Panc1 (cell line): ENCODE measurements at regions not wholly inside any gene's neighbourhood (a gene's known extent, or its start where the extent isn't known, plus 50 kb on each side); places are given as distances from the start of the nearest gene placed in this dataset.

Experiments
- ATAC-seq: fragments of 200-7000 bp; cut with Tn5 transposase; 2 replicates; pipeline ENCODE4 v1.9.1; 2020; ENCODE audit warnings: mild to moderate bottlenecking, moderate library complexity
- BruUV-seq: library from RNA; stranded (reverse); fragments of 400-500 nt; replicated peaks from 2 replicates; lab custom pipeline; 2021; lab: Mats Ljungman, UMichigan
- CTCF ChIA-PET: fragments of 300-600 bp; sonication (Branson Sonifier 250); formaldehyde crosslinking; loops from one replicate; lab custom pipeline; 2022; ENCODE audit warnings: antibody characterized with exemption; lab: Charles Lee
- POLR2A ChIA-PET: fragments of 300-600 bp; sonication (Branson Sonifier 250); formaldehyde crosslinking; loops from one replicate; lab custom pipeline; 2022; ENCODE audit warnings: antibody characterized with exemption; lab: Charles Lee
- DNase-seq: peaks from one replicate; pipeline ENCODE4 v3.0.0-alpha.2; 2010; ENCODE audit warnings: low read depth, low spot score
- H3K27ac ChIP-seq: 2 replicates; pipeline ENCODE4 v1.5.1; 2011; ENCODE audit warnings: mild to moderate bottlenecking, low read length, inconsistent platforms
- H3K27me3 ChIP-seq: fragments of 200-500 bp; sonication (Bioruptor generic); 2 replicates; pipeline ENCODE4 v1.6.0; 2014; ENCODE audit warnings: low read length, inconsistent platforms; ENCODE audit not compliant: control insufficient read depth, insufficient read depth
- H3K36me3 ChIP-seq: fragments of 200-500 bp; sonication (Bioruptor generic); 2 replicates; pipeline ENCODE4 v1.5.1; 2014; ENCODE audit warnings: inconsistent platforms, mild to moderate bottlenecking, low read length, moderate library complexity; ENCODE audit not compliant: control insufficient read depth, insufficient read depth
- H3K4me1 ChIP-seq: 2 replicates; pipeline ENCODE4 v1.5.1; 2011; ENCODE audit warnings: inconsistent platforms, mild to moderate bottlenecking, low read length, moderate library complexity; ENCODE audit not compliant: control insufficient read depth, insufficient read depth
- H3K4me3 ChIP-seq, 2 experiments: 2 replicates each; pipeline ENCODE4 v1.5.1; 2011 to 2012; ENCODE audit warnings: low read depth in 2 of 2, low read length in 2 of 2, mild to moderate bottlenecking in 2 of 2, inconsistent platforms in 1 of 2, moderate library complexity in 1 of 2
- H3K9me3 ChIP-seq: fragments of 200-500 bp; sonication (Bioruptor generic); 2 replicates; pipeline ENCODE4 v1.5.1; 2014; ENCODE audit warnings: low read depth, mild to moderate bottlenecking, inconsistent platforms, low read length, moderate library complexity; ENCODE audit not compliant: control insufficient read depth, insufficient read depth
- POLR2AphosphoS5 ChIP-seq: IDR thresholded peaks from 2 replicates; pipeline ENCODE4 v1.6.1; 2012; ENCODE audit warnings: mild to moderate bottlenecking, low read depth, low read length, moderate library complexity
- SIN3A ChIP-seq: IDR thresholded peaks from 2 replicates; pipeline ENCODE4 v1.6.1; 2012; ENCODE audit warnings: low read depth, mild to moderate bottlenecking, low read length, moderate library complexity, borderline replicate concordance; ENCODE audit not compliant: insufficient read depth
- TCF7L2 ChIP-seq: IDR thresholded peaks from 2 replicates; pipeline ENCODE4 v1.6.1; 2011; ENCODE audit warnings: mild to moderate bottlenecking, low read depth, low read length, inconsistent platforms
- in situ Hi-C: cut with HindIII; loops from 2 replicates; pipeline ENCODE4 v1.10.0; 2016; ENCODE audit warnings: low sequenced_read_pairs, low pct_unique_long_range_greater_than_20kb
- intact Hi-C: fragments of 100-400 bp; cut with micrococcal nuclease; formaldehyde crosslinking; loops from one replicate; pipeline ENCODE4 v1.10.0; 2022; ENCODE audit not compliant: unreplicated experiment
- TF ChIP-seq, protein P1 (sequence below), 2 experiments: IDR thresholded peaks; 2 replicates each; pipeline ENCODE4 v1.6.1; 2011 to 2012; ENCODE audit warnings: low read depth in 2 of 2, control low read depth in 1 of 2, low read length in 1 of 2, mild to moderate bottlenecking in 1 of 2, moderate library complexity in 1 of 2; ENCODE audit not compliant: insufficient read depth in 1 of 2
- TF ChIP-seq, protein P2 (sequence below): fragments of 450-650 bp; IDR thresholded peaks from 2 replicates; pipeline ENCODE4 v1.5.1; 2017; ENCODE audit warnings: mild to moderate bottlenecking

DNA sequence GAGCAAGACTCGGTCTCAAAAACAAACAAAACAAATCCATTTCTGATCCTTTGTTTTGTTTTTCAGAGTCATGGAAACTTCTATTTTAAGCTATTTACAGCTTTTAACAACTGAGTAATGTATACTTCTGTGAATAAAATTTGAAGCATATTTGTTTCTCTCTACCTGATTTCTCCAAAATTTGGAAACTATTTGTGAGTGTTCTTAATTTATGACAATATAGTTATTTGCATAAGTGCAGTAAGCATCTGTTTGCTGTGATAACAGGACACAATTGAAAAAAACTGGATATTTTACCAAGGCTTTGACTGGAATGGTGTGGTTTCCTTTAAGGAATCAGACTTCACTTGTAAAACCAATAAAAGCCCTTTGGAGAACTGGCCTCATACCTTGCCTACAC is 53.3 kb upstream of the GULP1 start:
- no peaks in the 10 kb centered on the region for H3K27me3 ChIP-seq
- no peak overlapping the region for H3K27ac ChIP-seq
- H3K4me1 ChIP-seq: no peaks in the 10 kb centered on the region
- H3K36me3 ChIP-seq: no peaks in the 10 kb centered on the region
- no TSS peak for BruUV-seq
- no peak overlapping the region for H3K4me3 ChIP-seq
- no peaks in the 10 kb centered on the region for H3K9me3 ChIP-seq
- in situ Hi-C loops: no loop called here
- TF ChIP-seq TCF7L2: no peak
- TF ChIP-seq SIN3A: no peak
- TF ChIP-seq POLR2AphosphoS5: no peak
- TF ChIP-seq, protein P1, sequence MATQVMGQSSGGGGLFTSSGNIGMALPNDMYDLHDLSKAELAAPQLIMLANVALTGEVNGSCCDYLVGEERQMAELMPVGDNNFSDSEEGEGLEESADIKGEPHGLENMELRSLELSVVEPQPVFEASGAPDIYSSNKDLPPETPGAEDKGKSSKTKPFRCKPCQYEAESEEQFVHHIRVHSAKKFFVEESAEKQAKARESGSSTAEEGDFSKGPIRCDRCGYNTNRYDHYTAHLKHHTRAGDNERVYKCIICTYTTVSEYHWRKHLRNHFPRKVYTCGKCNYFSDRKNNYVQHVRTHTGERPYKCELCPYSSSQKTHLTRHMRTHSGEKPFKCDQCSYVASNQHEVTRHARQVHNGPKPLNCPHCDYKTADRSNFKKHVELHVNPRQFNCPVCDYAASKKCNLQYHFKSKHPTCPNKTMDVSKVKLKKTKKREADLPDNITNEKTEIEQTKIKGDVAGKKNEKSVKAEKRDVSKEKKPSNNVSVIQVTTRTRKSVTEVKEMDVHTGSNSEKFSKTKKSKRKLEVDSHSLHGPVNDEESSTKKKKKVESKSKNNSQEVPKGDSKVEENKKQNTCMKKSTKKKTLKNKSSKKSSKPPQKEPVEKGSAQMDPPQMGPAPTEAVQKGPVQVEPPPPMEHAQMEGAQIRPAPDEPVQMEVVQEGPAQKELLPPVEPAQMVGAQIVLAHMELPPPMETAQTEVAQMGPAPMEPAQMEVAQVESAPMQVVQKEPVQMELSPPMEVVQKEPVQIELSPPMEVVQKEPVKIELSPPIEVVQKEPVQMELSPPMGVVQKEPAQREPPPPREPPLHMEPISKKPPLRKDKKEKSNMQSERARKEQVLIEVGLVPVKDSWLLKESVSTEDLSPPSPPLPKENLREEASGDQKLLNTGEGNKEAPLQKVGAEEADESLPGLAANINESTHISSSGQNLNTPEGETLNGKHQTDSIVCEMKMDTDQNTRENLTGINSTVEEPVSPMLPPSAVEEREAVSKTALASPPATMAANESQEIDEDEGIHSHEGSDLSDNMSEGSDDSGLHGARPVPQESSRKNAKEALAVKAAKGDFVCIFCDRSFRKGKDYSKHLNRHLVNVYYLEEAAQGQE (IDR thresholded peaks at IDR 0.05; ENCODE audit: insufficient read depth in 1 of 2, low read depth in 2 of 2, low read length in 1 of 2): no peak
- TF ChIP-seq, protein P2, sequence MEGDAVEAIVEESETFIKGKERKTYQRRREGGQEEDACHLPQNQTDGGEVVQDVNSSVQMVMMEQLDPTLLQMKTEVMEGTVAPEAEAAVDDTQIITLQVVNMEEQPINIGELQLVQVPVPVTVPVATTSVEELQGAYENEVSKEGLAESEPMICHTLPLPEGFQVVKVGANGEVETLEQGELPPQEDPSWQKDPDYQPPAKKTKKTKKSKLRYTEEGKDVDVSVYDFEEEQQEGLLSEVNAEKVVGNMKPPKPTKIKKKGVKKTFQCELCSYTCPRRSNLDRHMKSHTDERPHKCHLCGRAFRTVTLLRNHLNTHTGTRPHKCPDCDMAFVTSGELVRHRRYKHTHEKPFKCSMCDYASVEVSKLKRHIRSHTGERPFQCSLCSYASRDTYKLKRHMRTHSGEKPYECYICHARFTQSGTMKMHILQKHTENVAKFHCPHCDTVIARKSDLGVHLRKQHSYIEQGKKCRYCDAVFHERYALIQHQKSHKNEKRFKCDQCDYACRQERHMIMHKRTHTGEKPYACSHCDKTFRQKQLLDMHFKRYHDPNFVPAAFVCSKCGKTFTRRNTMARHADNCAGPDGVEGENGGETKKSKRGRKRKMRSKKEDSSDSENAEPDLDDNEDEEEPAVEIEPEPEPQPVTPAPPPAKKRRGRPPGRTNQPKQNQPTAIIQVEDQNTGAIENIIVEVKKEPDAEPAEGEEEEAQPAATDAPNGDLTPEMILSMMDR: no peak
- ATAC-seq (no peak), DNase-seq (no peak)
- CTCF ChIA-PET: no interaction called here
- intact Hi-C loops: no loop called here
- POLR2A ChIA-PET: interaction anchor here (0.6 kb wide), 1 partner anchor 107 kb away, joined by 3 read pairs; no protein-coding TSS in a partner anchor
